ENCODE measurements at regions not wholly inside any gene's neighbourhood (a gene's known extent, or its start where the extent isn't known, plus 50 kb on each side); places are given as distances from the start of the nearest gene placed in this dataset.

DNA sequence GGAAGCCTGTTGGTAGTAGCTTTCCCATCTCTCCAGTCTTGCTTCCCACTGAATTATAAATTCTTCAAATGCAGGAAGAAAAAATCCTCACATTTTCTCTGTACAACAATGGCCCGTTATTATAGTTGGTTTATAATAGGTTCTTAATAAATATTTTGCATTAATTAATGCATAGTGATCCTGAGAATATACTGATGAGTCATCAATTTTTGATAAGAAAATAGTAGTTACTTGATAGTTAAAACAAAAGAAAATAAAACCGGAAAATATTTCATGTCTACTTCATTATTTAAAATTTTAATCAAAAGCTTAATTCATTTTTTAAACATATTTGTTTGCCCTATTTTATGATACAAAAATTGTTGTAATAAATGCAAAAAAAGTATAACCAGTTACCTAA lies 762.6 kb downstream of the BRINP1 start:
- no peak for DNase-seq

DNA sequence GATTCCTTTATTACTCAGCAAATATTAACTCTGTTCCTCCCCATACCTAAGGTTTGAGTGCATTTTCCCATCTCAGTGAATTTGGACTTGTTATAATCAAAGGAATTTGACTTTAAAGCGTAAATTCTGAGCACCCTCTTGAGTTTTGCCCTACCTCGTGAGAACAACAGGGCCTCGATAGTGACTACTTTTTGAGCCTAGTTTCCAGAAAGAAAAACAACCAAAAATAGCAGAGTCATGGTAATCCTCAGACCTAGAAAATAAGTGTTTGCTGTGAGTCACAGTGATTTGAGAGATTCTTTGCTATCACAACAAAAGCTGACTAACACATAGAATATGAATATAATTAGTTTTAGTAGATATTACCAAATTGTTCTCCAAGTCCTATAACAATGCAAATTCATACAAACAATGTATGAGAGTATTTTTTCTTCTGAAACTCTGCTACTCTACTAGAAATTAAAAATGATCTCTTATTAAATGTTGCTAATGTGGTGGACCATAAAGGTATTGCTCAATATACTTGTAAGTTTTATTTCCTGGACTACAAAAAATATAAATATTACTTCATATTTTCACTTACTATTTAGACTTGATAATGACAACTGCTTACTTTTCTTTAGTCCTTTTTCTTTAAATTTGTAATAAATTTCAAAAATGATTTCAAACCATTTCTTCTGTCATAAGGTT lies 759.7 kb downstream of the BRINP1 start:
- no peak for DNase-seq

DNA sequence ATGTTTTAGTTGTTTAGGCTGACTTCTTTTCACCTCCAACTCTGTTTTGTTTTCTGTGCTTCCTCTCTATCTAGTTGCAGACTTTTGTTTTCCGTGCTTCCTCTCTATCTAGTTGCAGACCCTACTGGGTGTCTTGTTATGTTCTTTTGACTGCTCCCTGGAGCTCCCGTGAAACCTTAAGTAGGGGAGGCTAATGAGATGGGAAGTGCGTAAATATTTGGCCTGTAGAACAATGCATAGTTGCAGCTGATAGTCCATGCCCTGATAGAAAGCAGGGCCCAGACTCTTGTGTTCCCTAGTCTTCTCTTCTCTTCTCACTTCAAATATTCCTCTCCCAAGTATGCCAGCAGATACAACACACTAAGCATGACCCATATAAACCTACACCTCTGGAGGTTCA lies 757.0 kb downstream of the BRINP1 start:
- no peak for DNase-seq

DNA sequence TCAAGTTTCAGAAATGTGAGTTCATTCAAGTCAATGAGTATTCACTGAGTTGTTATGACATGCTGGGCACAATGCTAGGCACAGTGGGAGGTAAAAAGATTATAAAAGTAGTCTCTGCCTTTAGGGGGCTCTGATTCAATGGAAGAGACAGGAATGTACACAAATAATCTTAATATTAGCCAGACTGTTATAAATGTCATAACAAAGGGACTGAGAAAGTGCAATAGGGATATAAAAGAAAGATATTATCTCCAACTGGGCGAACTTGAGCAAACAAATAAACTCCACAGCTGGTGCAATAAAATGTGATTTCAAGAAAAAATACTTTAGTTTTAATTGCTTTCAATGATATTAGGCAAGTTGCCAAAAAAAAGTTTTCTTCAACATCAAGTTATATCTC lies 755.2 kb downstream of the BRINP1 start:
- no peak for DNase-seq

DNA sequence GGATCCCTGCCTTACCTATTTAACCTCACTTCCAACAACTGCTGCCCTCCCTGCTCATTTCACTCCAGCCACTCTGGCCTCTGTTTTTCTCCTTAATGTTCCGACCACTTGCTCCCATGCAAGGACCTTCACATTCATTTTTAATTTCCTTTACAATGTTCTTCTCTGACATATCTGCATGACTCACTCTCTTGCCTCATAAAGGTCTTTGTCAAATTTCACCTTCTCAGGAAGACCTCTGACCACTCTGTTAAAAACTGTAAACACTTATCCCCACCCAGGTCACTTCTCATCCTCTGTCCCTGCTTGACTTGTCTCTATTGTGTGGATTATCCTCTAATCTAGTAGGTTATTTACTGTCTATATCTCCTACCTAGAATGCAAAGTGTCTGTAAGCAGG lies 751.2 kb downstream of the BRINP1 start:
- no peak for DNase-seq

DNA sequence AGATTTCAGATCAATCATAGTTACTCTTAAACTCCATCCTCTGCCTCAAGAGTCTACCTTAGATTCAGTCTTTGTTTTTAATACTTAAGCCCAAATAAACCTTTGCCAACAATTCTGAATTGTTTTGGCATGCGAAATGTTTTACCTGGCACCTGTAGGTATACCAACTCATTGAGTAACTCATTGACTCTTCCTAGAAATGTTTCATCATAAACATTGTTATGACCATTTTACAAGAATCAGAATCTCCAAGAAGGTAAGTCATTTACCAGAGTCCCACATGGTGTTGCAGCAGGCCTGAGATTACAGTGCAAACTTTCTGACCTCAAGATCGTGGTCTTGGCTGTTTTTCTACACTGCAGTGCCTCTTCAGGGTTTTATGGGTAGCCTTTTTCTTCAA lies 750.4 kb downstream of the BRINP1 start:
- no peak for DNase-seq

DNA sequence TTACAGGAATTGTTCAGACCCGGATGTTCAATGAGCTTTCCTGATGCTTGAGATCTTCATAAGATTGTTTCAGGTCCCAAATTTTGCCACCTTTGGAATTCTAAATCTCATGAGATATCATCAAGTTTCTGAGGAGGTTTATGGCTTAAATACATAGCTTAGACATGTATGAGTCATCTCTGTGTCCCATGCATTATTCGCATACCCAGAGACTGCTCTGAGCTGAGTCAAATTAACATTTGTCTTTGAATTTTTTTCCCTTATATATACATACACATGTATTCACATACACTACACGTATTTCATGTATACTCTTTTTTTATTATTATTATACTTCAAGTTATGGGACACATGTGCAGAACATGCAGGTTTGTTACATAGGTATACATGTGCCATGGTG lies 744.6 kb downstream of the BRINP1 start:
- no peak for DNase-seq

DNA sequence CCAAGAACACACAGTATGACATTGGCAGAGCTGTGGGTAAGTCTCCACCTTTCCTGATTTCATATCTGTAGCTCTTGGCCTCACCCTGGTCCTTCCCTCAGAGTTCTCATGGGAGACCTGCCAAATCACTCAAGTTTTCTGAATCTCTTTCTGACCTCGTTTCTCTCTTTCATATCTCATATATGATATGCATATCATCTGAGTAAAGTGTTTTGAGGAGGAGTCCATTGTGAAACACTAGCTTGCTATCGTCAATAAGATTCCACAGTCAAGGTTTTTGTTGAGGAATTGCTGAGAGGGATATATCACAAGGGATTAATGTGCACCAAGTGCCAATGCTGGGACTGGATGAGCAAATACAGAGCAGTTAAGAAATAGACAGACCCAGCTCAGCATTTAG lies 739.2 kb downstream of the BRINP1 start:
- DNase-seq: no peak

DNA sequence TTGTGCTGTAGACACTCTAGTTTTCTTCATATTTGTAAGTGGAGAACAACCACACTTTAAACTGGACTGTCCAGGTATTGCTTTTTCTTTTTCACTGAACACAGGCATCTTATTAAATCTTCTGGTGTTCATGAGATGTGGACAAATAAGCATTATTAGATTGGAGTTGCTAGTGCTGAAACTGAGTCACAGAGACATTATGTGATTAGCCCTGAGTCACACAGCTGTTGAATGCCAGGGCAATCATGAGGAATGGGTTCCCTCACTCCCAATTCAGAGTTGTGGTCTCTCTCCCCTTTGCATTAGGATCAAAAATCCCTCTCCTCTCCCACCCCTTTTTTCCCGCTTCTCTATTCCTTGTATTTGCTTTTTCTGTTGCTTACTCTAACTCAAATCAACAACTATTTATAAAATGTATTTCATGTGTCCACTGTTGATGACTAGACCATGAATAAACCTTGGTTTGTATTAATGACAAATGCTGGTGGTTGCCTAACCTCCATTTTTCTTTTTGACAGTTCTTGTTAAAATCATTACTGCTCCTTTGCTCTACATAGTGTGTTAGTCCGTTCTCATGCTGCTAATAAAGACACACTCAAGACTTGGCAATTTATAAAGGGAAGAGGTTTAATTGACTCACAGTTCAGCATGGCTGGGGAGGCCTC lies 738.2 kb downstream of the BRINP1 start:
- no peak for DNase-seq

DNA sequence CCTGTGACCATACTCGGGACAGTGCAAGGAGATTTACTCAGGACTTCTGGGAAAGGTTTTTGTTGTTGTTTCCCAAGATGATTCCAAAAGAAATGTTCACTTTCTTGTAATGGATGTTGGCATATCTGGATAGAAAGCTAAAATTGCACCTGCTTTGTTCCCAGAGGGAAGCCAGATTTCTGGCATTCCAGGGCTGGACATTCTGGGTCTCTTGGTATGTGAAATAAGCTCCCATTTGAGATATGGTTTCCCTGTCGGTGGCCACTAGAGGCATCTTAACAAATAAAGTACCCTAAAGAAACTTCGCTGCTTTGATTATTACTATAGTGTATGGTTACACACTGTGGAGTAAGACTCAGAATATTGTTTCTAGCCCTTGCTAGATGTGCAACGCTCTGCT lies 737.3 kb downstream of the BRINP1 start:
- no peak for DNase-seq

DNA sequence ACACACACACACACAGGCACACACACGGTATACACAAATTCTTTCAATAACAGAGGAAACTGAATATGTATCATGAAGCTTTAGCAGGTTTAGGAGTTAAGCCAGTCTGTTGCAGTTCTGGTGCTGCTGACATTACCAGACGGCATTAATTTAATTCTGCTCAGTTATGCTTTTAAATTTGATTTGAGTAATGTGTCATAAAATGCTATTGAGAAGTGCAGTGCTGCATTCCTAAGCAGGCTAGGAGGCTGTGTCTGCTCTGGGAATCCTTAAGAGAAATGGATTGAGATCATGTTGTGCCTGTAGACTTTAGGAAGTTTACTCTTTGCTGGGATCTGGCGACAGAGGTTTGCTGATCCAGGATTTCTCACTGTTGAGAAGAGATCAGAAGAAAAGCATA lies 733.8 kb downstream of the BRINP1 start:
- DNase-seq: no peak

DNA sequence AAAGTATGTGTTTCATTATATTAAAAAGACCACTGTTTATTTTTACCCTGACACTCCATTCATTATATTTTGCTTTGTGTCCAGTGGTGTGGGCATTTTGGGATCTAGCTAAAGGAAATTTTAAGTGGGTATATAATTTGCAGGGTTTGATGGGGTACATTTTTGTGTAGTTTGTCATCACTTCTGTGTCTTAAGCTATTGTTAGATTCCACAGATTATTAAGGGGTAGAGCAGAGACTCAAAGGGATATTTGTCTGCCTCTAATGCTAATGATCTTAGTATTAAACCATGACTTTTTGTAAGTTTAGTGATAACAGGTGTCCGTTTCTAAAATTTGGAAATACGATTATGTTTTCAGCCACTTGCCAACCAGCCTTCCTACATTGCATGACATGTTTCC lies 731.6 kb downstream of the BRINP1 start:
- DNase-seq: no peak

DNA sequence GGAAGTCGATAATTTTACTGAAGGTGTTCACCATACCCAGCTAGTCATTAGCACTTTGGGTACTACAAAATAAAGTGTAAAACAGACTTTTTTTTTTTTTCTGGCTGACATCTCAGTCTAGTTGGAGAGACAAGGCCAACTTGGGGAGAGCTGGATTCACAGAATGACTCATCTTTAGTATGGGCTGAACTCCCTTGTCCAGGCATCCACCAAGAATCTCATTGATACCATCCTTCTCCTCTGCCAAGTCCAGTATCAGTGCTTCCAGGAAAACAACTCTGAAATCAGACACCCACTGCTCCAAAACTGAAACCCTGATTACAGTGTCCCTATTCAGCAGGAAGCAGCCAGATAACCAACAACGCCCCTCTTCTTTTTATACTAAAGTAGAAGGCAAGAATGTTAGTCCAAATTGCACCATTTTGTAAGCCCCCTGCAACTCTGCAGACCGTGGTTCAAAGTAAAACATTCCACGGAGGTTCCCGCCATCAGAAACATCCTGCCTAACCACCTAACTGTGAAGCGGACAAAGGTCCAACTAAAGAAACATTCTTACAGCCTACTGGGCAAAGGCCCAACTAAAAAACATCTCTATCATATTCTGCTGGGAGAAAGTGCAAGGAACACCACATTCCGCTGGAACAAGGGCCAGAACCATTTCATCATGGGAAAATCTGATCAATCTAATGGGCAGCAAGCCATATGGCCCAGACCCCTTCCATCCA lies 728.2 kb downstream of the BRINP1 start:
- DNase-seq: no peak

DNA sequence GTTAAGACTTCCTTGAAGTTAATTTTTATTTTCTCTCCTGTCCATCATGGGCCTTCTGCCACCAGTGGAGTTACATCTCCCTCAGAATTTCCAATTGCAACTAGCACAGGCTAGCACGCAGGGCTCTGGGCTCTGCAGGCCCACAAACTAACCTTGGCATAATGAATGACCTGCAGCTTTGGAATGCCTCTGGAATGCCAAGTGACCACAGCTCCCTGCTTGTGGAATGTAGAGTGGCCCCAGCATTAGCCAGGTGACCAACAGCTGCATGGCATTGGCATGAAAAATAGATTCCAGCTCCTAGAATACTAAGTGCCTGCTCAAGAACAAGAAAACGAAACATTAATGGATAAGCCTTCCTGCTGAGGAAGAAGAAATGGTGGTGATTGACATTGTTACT lies 726.1 kb downstream of the BRINP1 start:
- DNase-seq: no peak

DNA sequence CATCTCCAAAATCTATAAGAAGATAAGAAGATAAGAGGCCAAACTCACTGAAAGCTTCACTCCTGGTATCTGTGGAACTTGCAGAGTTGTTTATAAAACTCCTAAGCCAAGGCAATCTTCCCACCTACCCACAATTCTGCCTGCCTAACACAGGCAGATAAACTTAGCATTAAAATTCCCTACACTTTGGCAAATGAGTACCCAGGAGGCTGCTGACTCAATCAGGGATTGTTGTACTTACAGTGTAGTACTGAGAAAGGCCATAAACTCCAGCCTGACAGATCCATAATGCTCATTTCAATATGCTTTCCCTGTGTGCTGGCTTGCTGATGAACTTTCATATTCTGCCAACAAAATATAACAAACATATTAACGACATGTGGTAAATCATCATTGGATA lies 725.2 kb downstream of the BRINP1 start:
- no peak for DNase-seq

DNA sequence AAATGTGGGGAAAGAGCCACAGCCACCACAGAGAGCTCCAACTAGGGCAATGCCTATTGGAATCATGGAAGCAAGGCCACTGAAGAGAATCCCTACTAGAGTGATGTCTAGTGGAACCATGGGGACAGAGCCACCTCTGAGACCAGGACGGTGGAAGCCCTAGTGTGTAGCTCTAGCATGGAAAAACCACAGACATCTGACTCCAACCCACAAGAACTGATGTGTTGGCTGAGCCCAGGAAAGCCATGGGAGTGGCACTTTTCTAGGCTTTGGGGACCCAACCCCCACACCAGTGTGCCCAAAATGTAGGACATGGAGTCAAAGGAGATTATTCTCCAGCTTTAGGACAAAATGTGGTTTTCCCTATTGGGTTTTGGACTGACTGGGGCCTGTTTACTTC lies 721.9 kb downstream of the BRINP1 start:
- DNase-seq: no peak

DNA sequence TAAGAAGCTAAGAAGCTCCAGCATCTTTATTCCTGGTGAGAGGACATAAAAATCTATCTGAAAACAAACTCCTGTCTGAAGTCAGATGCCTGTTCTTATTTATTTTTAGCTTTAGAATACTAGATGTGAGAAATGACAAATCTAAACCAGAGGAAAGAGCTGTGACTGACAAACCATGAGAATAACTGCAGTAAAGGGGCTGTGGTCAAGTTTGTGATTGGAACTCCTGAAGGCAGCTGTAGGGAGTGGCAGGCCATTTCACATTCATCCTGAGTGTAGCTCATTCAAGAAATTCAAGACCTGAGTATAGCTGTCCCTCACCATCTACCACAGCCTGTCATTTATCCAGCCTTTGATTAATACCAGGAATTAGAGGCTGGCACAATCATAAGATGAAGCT lies 718.8 kb downstream of the BRINP1 start:
- no peak for DNase-seq

DNA sequence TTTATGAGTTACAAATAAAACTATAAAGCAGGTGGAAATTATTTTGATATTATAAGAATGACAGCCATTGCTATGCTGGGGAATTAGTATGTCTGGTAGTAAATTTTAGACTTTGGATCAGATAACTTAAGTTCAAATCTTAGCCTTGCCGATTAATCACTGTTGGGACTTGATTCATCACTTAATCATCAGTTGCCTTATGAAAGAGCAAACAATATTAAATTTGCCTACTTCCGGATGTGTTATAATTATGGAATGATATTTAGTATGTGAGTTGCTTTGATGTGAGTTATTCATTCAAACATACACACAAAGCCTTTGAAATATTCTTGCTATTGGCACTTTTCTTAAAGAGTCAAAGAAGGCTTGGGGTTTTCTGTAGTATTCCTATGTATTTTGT lies 717.7 kb downstream of the BRINP1 start:
- no peak for DNase-seq

DNA sequence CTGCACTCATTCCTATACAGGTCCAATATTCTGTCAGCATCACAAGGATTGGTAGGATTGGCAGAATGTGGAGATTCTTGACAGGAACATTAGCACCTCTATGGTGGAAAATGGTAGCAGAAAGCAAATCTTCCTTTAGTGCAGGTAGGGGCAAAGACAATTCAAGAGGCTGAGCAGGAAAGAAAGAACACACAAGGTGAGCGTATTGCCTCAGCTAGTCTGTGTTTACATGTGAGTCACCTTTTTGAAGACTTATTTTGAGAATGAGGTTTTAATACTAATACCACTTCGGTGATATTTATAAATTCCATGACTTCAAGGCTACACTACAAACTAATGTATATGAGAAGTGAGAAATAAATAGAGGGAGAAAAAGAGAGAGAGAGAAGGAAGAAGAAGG lies 717.0 kb downstream of the BRINP1 start:
- DNase-seq: no peak

DNA sequence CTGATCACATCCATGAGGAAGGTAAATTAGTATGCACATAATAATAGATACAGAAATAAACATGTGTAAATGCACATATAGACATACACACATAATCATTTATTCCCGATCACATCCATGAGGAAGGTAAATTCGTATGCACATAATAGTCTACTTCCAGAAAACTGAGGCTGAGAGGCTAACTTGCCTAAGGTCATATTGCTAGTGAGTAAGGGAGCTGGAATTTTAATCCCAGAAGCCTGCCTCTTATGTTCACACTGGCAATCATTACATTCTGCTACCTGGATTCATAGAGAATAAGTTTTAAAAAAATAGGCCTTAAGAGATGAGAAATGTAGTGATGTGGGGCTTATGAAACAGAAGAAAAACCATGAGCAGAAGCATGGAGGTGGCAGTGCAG lies 716.3 kb downstream of the BRINP1 start:
- no peak for DNase-seq

DNA sequence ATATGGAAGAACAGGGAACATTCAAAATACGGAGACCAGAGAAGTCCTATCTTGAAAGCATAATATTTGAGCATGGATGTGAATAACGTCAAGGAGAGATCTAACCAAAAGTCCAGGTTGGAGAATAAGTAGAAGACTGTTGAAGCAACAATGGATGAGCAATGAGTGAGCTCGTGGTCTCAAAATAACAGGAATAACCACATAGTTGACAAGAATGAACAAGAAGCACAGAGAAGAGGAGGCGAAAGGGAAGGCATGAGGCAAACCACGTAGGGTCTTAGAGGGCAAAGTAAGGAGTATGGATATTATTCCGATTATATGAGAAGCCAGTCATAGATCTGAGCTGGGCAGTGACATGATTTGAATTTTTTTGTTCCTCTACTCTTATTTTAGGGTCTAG lies 710.2 kb downstream of the BRINP1 start:
- DNase-seq: no peak

DNA sequence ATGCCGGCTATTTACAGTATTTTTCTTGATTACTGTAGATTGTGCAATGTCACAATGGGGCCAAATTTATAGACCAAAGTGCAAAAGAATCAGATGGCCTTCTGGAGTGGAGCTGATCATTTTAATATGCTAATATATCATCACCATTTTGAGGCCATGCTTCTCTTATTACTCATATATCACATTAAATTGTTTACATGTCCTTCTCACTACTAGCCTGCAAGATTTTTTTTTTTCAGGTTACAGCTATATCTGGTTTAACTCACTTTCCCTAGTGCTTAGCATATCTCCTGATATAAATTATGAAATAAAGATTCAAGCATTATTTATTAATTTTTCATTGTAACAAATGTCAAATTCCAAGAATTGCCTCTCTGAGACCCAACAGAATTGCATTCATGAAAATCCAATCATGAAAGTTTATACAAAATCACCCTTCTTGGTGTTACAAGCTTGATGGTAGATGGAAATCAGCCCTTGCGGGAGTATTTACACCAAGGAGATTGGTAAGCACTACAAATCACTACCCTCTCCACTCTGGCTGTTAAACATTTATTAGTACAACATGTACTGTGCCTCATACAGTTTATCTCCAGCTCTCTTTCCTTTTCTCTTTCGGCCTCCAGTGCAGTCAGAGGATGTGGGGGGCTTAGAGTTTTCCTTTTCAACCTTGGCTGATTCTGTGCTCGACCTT lies 703.9 kb downstream of the BRINP1 start:
- DNase-seq: no peak

DNA sequence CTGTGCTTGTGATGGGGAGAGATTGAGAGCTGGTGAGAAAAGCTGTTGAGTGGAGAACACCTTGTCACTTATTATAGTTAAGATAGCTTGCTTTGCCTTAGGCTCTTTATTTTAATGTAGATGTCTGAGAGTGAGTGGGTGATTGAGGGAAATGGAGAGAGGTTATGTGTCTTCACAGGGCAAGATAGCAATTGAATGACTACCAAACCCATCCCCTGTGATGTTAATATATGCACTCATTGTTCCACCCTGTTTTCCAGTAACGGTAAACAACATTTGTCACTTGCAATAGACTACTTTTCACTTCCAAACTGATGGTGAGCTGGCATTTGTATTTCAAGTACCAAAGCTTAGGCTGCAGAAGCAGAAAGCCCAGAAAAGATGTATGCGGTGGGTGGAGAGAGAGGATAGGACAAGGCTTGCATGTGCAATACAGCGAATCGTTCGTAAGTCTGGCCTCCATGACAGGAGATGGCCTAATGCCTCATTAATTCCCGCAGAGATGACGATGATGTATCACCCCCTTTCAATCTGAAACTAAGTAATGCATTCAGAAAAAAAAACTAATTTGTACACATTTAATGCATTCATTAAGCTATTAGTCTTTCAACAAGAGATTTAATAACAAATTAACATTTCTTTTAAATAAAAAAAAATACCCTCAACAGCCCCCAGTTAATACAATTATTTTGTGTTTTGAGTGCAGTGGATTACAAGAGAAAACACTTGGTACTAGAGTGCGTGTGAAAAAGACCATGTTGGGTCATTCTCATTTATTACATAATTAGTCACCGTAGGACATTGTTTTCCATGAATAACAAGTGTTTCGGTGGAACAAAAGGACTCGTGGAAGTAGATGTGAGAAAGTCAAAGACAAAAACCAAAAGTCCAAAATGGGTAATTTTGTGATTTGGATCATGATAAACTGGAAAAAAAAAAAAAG lies 699.0 kb downstream of the BRINP1 start:
- DNase-seq: no peak
